HepG2 (cell line): ENCODE measurements at regions not wholly inside any gene's neighbourhood (a gene's known extent, or its start where the extent isn't known, plus 50 kb on each side); places are given as distances from the start of the nearest gene placed in this dataset.

ENCODE experiments used
- ARID2 ChIP-seq: sonication (generic); formaldehyde crosslinking; IDR thresholded peaks from 2 replicates; pipeline ENCODE4 v1.8.1; 2022; ENCODE audit warnings: mild to moderate bottlenecking, missing genetic modification reagents, borderline replicate concordance
- BORCS8-MEF2B ChIP-seq: sonication (generic); formaldehyde crosslinking; IDR thresholded peaks from 2 replicates; pipeline ENCODE4 v1.8.0; 2022; ENCODE audit warnings: mild to moderate bottlenecking, missing genetic modification reagents
- CBX2 ChIP-seq, 2 experiments: fragments of 200-600 bp in 1 of 2; sonication (generic); formaldehyde crosslinking in 1 of 2; IDR thresholded peaks; 2 replicates each; pipeline versions ENCODE4 v1.7.0 to v1.8.1; 2018 to 2022; ENCODE audit warnings: low read depth in 2 of 2, low read length in 1 of 2, mild to moderate bottlenecking in 1 of 2, missing genetic modification reagents in 1 of 2
- EHMT2 ChIP-seq: fragments of 200-600 bp; sonication (generic); IDR thresholded peaks from 2 replicates; pipeline ENCODE4 v1.7.0; 2017; ENCODE audit warnings: antibody characterized with exemption, low read depth, low read length, borderline replicate concordance
- ETV5 ChIP-seq: IDR thresholded peaks from 2 replicates; pipeline ENCODE4 v1.6.1; 2018; ENCODE audit warnings: missing biosample characterization, missing genetic modification reagents, inconsistent platforms, borderline replicate concordance
- GLMP ChIP-seq: sonication (generic); formaldehyde crosslinking; IDR thresholded peaks from 2 replicates; pipeline ENCODE4 v1.9.0; 2021; ENCODE audit warnings: missing genetic modification reagents, mild to moderate bottlenecking, borderline replicate concordance
- HMG20B ChIP-seq: conservative IDR thresholded peaks from 2 replicates; pipeline ENCODE4 v1.6.1; 2016; ENCODE audit warnings: missing genetic modification reagents, missing compliant biosample characterization
- HMGXB4 ChIP-seq, 2 experiments: sonication (generic) in 1 of 2; formaldehyde crosslinking in 1 of 2; IDR thresholded peaks; 2 replicates each; pipeline versions ENCODE4 v1.4.0 to v1.6.1; 2018 to 2020; ENCODE audit warnings: missing genetic modification reagents in 2 of 2, borderline replicate concordance in 1 of 2, low read depth in 1 of 2, mild to moderate bottlenecking in 1 of 2, missing biosample characterization in 1 of 2
- HOMEZ ChIP-seq: IDR thresholded peaks from 2 replicates; pipeline ENCODE4 v1.6.1; 2016; ENCODE audit warnings: low read depth
- KLF16 ChIP-seq, 2 experiments: sonication (generic) in 1 of 2; formaldehyde crosslinking in 1 of 2; IDR thresholded peaks; 2 replicates each; pipeline versions ENCODE4 v1.6.1 to v1.8.0; 2016 to 2023; ENCODE audit warnings: missing genetic modification reagents in 2 of 2, missing compliant biosample characterization in 1 of 2
- NR2F1 ChIP-seq, 2 experiments: fragments of 450-650 bp in 1 of 2; formaldehyde crosslinking in 1 of 2; IDR thresholded peaks; 2 replicates each; pipeline versions ENCODE4 v1.5.0 to v1.6.1; 2016 to 2020; ENCODE audit warnings: mild to moderate bottlenecking in 1 of 2, missing compliant biosample characterization in 1 of 2, missing genetic modification reagents in 1 of 2, moderate library complexity in 1 of 2
- ZNF264 ChIP-seq: sonication (generic); formaldehyde crosslinking; IDR thresholded peaks from 2 replicates; pipeline ENCODE4 v1.4.0; 2020; ENCODE audit warnings: missing genetic modification reagents
- ZNF280D ChIP-seq: sonication (generic); formaldehyde crosslinking; IDR thresholded peaks from 2 replicates; pipeline ENCODE4 v1.5.1; 2020; ENCODE audit warnings: mild to moderate bottlenecking, missing genetic modification reagents
- ZNF460 ChIP-seq: sonication (generic); formaldehyde crosslinking; IDR thresholded peaks from 2 replicates; pipeline ENCODE4 v1.5.1; 2020; ENCODE audit warnings: missing genetic modification reagents, mild to moderate bottlenecking, borderline replicate concordance
- ZNF644 ChIP-seq: IDR thresholded peaks from 2 replicates; pipeline ENCODE4 v1.6.1; 2016; ENCODE audit warnings: low read depth
- ZNF710 ChIP-seq: sonication (generic); formaldehyde crosslinking; IDR thresholded peaks from 2 replicates; pipeline ENCODE4 v1.5.0; 2020; ENCODE audit warnings: mild to moderate bottlenecking, missing genetic modification reagents, borderline replicate concordance

GRCh38 chr4:159046683-159047082, 56.2 kb upstream of the RAPGEF2 start (continued):
- TF ChIP-seq ZNF710 (peak; percentile 89), GLMP (no peak), HMGXB4 (CRISPR knock-in tag; IDR thresholded peaks at IDR 0.05; ENCODE audit: borderline replicate concordance in 1 of 2, low read depth in 1 of 2) (peak in 1 of 2 experiments; percentile 27; a peak in 1 of 4 replicates), BORCS8-MEF2B (CRISPR knock-in tag) (peak; percentile 41), ARID2 (CRISPR knock-in tag) (peak; percentile 40; the same call in 1 of the 2 replicates), ETV5 (CRISPR knock-in tag) (peak; percentile 35; the same call in 1 of the 2 replicates), CBX2 (IDR thresholded peaks at IDR 0.05; ENCODE audit: low read depth, low read length) (no peak), CBX2 (CRISPR knock-in tag; IDR thresholded peaks at IDR 0.05; ENCODE audit: low read depth) (no peak), ZNF644 (CRISPR knock-in tag) (peak; percentile 86), HMG20B (0 out of 2 replicates have a peak, but pooled peaks have one; percentile 20), NR2F1 (CRISPR knock-in tag; IDR thresholded peaks at IDR 0.05) (peak; percentile 30 to 68; a peak in 2 of 4 replicates), ZNF264 (CRISPR knock-in tag) (0 out of 2 replicates have a peak, but pooled peaks have one; percentile 29), ZNF280D (CRISPR knock-in tag) (peak; percentile 64; the same call in 1 of the 2 replicates), ZNF460 (CRISPR knock-in tag) (peak; percentile 67; the same call in 1 of the 2 replicates), HOMEZ (CRISPR knock-in tag) (0 out of 2 replicates have a peak, but pooled peaks have one; percentile 30), KLF16 (CRISPR knock-in tag; IDR thresholded peaks at IDR 0.05) (peak in 1 of 2 experiments; percentile 67; a peak in 1 of 4 replicates), EHMT2 (no peak)
